Fibroblast of lung (primary cell): ENCODE measurements at regions not wholly inside any gene's neighbourhood (a gene's known extent, or its start where the extent isn't known, plus 50 kb on each side); places are given as distances from the start of the nearest gene placed in this dataset.

Source experiments
- DNase-seq, 2 donors: peaks; one replicate each; pipeline versions ENCODE4 v3.0.0 to v3.0.0-alpha.2; 2010; ENCODE audit warnings: low read depth in 2 of 2
- H2AFZ ChIP-seq: 2 replicates; pipeline ENCODE4 v1.5.1; 2012; ENCODE audit warnings: low read length, control low read depth, inconsistent platforms
- H3K27ac ChIP-seq: 2 replicates; pipeline ENCODE4 v1.5.1; 2011; ENCODE audit warnings: low read length, control low read depth; ENCODE audit not compliant: insufficient read depth
- H3K27me3 ChIP-seq: 2 replicates; pipeline ENCODE4 v1.5.1; 2011; ENCODE audit warnings: mild to moderate bottlenecking, low read length; ENCODE audit not compliant: control insufficient read depth, insufficient read depth
- H3K36me3 ChIP-seq: 2 replicates; pipeline ENCODE4 v1.5.1; 2011; ENCODE audit warnings: low read length; ENCODE audit not compliant: control insufficient read depth, insufficient read depth
- H3K4me1 ChIP-seq: 2 replicates; pipeline ENCODE4 v1.5.1; 2011; ENCODE audit warnings: low read length; ENCODE audit not compliant: control insufficient read depth, insufficient read depth; ENCODE audit errors: extremely low read depth
- H3K4me2 ChIP-seq: 2 replicates; pipeline ENCODE4 v1.5.1; 2011; ENCODE audit warnings: low read length, control low read depth; ENCODE audit not compliant: insufficient read depth; ENCODE audit errors: extremely low read depth
- H3K4me3 ChIP-seq, 4 experiments: fragments of 200-600 bp in 1 of 4; sonication (generic) in 1 of 4; replicated peaks in 1 of 4; 2 replicates each; pipeline ENCODE4 v1.5.1; 2011 to 2016; ENCODE audit warnings: low read length in 4 of 4, low read depth in 3 of 4, mild to moderate bottlenecking in 3 of 4, control low read depth in 2 of 4, inconsistent platforms in 1 of 4, mixed read lengths in 1 of 4; ENCODE audit not compliant: insufficient read depth in 1 of 4; ENCODE audit errors: control extremely low read depth in 1 of 4
- H3K79me2 ChIP-seq: 2 replicates; pipeline ENCODE4 v1.5.1; 2012; ENCODE audit warnings: mild to moderate bottlenecking, low read length, inconsistent platforms; ENCODE audit not compliant: control insufficient read depth, insufficient read depth
- H3K9ac ChIP-seq: 2 replicates; pipeline ENCODE4 v1.5.1; 2011; ENCODE audit warnings: mild to moderate bottlenecking, low read length, control low read depth; ENCODE audit not compliant: insufficient read depth
- H3K9me3 ChIP-seq: 2 replicates; pipeline ENCODE4 v1.5.1; 2012; ENCODE audit warnings: low read depth, low read length; ENCODE audit not compliant: control insufficient read depth, insufficient read depth
- H4K20me1 ChIP-seq: 2 replicates; pipeline ENCODE4 v1.5.1; 2011; ENCODE audit warnings: low read length; ENCODE audit not compliant: control insufficient read depth, insufficient read depth; ENCODE audit errors: extremely low read depth
- CTCF ChIP-seq, 2 donors: IDR thresholded peaks in 1 of 2; conservative IDR thresholded peaks in 1 of 2; 1 replicate in 1 of 2; 2 replicates in 1 of 2; pipeline ENCODE4 v1.5.1; 2011 to 2012; ENCODE audit warnings: low read length in 2 of 2, control low read depth in 1 of 2, inconsistent platforms in 1 of 2, low read depth in 1 of 2, mild to moderate bottlenecking in 1 of 2
- EZH2 ChIP-seq: IDR thresholded peaks from 2 replicates; pipeline ENCODE4 v1.5.1; 2012; ENCODE audit warnings: low read length, control low read depth, mild to moderate bottlenecking; ENCODE audit errors: missing control alignments

DNA sequence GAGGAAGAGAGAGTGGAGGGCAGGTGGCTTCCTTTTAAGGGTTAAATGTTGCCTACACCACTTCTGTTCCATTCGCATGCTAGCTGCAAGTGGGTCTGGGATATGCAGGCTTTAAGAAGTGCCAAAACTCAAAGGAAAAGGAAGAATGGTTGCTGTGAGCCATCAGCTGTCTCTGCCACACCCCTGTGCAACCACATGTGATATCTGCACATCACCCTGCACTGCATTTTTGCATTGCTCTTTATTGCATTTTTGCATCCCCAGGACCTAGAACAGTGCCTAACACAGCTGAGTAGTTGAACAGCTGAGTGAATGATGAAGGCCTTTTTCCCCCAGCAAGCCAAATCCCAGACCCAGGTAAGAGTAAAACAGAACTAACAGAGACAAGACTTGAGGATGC, 136.1 kb downstream of the ZIC5 start:
- H2AFZ ChIP-seq = no peak overlapping the region
- H3K9ac ChIP-seq = no peak overlapping the region
- H3K36me3 ChIP-seq = no peaks in the 10 kb centered on the region
- H4K20me1 ChIP-seq = no peaks in the 10 kb centered on the region
- no peaks in the 10 kb centered on the region for H3K79me2 ChIP-seq
- H3K4me3 ChIP-seq = no peak overlapping the region
- H3K4me1 ChIP-seq = no peaks in the 10 kb centered on the region
- TF ChIP-seq CTCF (conservative IDR thresholded peaks at IDR 0.05 in 1 of 2, IDR thresholded peaks at IDR 0.05 in 1 of 2; ENCODE audit: low read depth in 1 of 2, low read length in 2 of 2) = no peak
- TF ChIP-seq EZH2 = no peak
- DNase-seq = no peak
- no peak overlapping the region for H3K4me2 ChIP-seq
- no peak overlapping the region for H3K27ac ChIP-seq
- H3K9me3 ChIP-seq = no peaks in the 10 kb centered on the region
- no peaks in the 10 kb centered on the region for H3K27me3 ChIP-seq

- H3K9me3 ChIP-seq = no peaks in the 10 kb centered on the region
- H3K4me1 ChIP-seq = no peaks in the 10 kb centered on the region
- no peak for DNase-seq
- no peaks in the 10 kb centered on the region for H3K36me3 ChIP-seq
- TF ChIP-seq EZH2 (no peak), CTCF (conservative IDR thresholded peaks at IDR 0.05 in 1 of 2, IDR thresholded peaks at IDR 0.05 in 1 of 2; ENCODE audit: low read depth in 1 of 2, low read length in 2 of 2) (no peak)
- H2AFZ ChIP-seq = no peak overlapping the region
- H3K27me3 ChIP-seq = no peaks in the 10 kb centered on the region
- H3K4me2 ChIP-seq = no peak overlapping the region
- H3K79me2 ChIP-seq = no peaks in the 10 kb centered on the region
- H3K4me3 ChIP-seq = no peak overlapping the region
- no peak overlapping the region for H3K27ac ChIP-seq
- no peaks in the 10 kb centered on the region for H4K20me1 ChIP-seq
- H3K9ac ChIP-seq = no peak overlapping the region
Measured at GRCh38 chr13:99834246-99834645, 137.3 kb downstream of the ZIC5 start.

DNA sequence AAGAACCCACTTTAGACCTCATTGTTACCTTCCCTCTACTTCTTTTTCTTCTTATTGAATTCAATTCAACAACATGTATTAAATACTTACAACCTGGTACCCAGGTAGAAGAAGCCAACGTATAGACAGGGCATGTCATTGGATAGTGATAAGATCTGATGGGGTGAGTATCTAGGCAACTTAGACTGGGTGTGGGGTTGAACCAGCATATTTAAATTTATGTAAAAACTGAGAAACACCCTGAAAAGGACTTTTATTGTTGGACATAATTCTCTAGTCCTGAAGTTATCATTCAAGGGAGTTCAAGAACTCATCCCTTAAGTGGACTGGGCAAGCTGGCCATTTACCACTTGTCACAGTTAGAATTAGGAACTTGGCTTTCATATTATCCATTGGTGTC, 139.2 kb downstream of the ZIC5 start:
- H3K79me2 ChIP-seq = no peaks in the 10 kb centered on the region
- H3K4me2 ChIP-seq = no peak overlapping the region
- no peak overlapping the region for H2AFZ ChIP-seq
- H3K4me3 ChIP-seq = no peak overlapping the region
- no peak for DNase-seq
- no peaks in the 10 kb centered on the region for H3K9me3 ChIP-seq
- H3K4me1 ChIP-seq = no peaks in the 10 kb centered on the region
- no peak for TF ChIP-seq EZH2
- TF ChIP-seq CTCF (conservative IDR thresholded peaks at IDR 0.05 in 1 of 2, IDR thresholded peaks at IDR 0.05 in 1 of 2; ENCODE audit: low read depth in 1 of 2, low read length in 2 of 2) = no peak
- H3K27me3 ChIP-seq = no peaks in the 10 kb centered on the region
- H3K9ac ChIP-seq = no peak overlapping the region
- no peaks in the 10 kb centered on the region for H3K36me3 ChIP-seq
- no peak overlapping the region for H3K27ac ChIP-seq
- no peaks in the 10 kb centered on the region for H4K20me1 ChIP-seq
